GM18909 (cell line): ENCODE measurements at regions not wholly inside any gene's neighbourhood (a gene's known extent, or its start where the extent isn't known, plus 50 kb on each side); places are given as distances from the start of the nearest gene placed in this dataset.
"Not testable (repeated sequence)": the region's sequence is repeated elsewhere in the genome, so short reads cannot be mapped to it uniquely, and the experiment has no call there.

Source experiments
- ATAC-seq: cut with Tn5 transposase; IDR thresholded peaks from one replicate; pipeline ENCODE4 v1.9.1; 2021; ENCODE audit warnings: mild to moderate bottlenecking; ENCODE audit not compliant: unreplicated experiment, poor library complexity

GRCh38 chr13:23947893-23948292, 50.6 kb upstream of the C1QTNF9B start:
- no peak for ATAC-seq

GRCh38 chr13:23949200-23949599, 51.9 kb upstream of the C1QTNF9B start:
- ATAC-seq: no peak

DNA sequence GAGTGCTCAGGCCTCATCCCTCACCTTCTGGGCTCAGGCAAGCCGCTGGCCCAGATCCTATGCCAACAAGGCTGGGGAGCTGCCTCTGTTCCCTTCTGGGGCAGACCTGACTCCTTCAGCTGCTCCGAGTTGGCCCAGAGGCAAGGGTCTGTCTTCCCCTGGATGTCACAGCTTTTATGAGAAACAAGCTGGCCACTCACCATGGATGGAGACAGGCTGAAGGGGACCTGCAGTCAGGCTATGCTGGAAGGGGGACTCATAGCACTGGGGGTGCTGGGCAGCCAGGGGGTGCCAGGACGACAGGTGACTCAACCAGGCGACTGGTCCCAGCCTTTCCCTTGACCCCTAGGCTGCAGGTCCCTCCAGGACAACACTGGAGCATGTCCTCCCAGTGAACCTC, 52.4 kb upstream of the C1QTNF9B start:
- ATAC-seq: no peak

DNA sequence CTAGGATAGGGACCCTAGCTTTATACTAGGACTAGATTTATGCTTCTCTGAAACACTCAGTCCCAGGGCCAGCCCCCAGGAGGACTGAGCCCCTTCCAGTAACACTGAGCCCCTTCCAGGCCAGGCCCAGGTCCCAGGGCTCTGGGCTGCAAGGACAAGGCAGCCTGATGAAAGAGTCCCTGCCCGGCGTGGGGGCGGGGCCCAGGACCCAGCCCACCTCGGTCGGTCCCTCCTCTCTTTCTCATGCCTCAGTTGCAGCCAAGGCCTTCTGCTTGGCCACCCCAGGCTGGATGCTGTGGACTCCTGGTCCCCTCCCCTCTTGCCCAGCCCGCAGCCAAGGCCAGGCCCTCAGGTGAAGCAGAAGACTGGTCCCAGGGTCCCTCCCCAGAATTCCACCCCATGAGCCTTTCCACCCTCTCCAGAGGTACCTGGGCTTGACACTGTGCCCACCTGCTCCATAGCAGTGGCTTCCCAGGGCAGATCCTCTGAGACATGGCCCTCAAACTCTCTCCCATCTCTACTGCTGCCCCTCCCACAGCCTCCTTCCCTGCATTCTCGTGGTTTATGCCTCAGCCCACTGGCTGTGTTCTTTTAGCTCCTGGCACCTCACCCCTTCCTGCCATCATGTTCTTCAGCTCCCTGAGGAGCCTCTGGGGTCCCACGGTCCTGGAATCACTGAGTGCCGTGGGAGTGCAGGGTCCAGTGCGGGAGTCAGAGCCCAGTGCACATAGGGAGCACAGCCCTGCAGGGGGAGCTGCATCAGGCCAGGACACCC, 53.6 kb upstream of the C1QTNF9B start:
- ATAC-seq: no peak

DNA sequence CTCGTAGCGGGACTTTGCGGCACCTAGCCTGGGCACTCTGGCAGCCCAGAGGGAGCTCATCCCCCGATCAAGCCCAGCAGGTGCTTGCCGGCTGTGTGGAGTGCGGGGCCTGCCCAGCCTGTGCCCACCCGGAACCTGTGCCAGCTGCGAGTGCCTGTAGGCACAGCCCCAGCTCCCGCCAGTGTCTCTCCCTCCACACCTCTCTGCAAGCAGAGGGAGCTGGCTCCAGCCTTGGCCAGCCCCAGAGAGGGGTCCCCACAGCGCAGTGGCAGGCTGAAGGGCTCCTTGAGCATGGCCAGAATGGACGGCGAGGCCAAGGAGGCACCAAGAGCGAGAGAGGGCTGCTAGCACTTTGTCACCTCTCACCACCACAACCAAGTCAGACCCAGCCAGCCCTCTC, 55.5 kb upstream of the C1QTNF9B start:
- no peak for ATAC-seq

- ATAC-seq: no peak
These were observed 56.7 kb upstream of the C1QTNF9B start for GRCh38 chr13:23953860-23954512.

GRCh38 chr13:23955064-23955463, 57.8 kb upstream of the C1QTNF9B start:
- ATAC-seq: no peak

DNA sequence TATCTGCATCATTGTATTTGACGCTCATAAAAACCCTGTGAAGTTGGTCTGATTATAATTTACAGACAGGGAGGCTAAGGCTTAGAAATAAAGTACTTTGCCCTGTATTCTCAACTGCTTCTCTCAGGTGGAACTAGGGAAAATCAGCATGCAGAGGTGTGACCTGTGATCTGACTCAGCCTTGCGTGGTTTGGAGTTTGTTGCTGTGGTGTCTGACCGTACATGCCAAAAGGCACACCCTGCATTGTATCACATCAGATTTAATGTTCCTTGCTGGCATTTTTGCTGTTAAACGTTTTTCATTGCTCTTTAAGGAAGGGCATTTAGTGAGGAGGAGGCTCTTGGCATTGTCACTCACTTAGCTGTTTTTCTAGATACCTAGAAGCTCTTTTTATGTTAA, 58.8 kb upstream of the C1QTNF9B start:
- ATAC-seq: no peak

DNA sequence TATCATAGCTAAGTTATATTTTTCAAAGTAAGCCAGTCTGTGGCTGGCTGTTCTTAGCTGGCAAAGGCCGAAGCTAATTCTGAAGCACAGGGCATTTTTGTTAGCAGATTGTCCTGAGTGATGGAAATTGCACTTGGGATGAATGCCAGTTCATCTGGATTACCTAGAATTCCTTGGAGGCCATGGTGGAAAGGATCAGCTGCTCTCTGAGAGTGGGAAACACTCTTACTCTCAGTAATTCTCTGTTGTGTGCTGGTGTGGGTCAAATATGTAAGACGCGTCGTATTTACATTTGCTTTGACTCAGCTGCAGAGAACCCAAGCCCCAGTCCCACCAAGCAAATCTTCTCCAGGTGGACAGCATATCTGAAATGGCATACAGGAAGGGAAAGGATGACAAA, 60.7 kb upstream of the C1QTNF9B start:
- ATAC-seq: no peak

DNA sequence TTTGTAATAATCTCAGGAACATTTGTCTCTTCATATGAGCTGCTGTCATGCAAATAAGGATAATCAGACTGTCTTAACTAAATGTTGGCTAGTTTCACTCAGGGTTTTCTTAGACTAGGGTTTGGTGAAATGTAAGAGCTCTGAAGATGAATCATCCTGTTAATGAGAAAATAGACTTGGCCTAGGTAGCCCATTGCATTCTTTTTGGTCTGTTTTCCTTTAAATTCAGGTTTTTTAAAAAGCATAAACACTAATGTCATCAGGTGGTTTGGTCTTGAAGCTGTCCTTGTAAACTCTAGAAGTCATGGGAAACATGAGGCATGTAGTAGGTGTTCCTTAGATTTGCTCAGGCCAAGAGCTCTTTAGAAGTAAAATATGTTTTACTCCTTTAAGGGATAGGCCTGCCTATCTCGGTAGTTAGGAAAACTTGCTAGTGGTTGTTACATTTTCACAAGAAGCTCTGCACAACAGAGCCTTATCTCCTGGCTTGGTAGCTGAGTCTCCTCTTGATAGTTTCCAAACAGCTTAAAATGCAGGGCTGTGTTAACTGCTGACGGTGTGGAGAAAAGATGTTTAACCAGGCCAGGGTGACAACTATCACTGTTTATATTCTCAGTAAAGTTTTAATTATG, 62.0 kb upstream of the C1QTNF9B start:
- ATAC-seq: no peak

DNA sequence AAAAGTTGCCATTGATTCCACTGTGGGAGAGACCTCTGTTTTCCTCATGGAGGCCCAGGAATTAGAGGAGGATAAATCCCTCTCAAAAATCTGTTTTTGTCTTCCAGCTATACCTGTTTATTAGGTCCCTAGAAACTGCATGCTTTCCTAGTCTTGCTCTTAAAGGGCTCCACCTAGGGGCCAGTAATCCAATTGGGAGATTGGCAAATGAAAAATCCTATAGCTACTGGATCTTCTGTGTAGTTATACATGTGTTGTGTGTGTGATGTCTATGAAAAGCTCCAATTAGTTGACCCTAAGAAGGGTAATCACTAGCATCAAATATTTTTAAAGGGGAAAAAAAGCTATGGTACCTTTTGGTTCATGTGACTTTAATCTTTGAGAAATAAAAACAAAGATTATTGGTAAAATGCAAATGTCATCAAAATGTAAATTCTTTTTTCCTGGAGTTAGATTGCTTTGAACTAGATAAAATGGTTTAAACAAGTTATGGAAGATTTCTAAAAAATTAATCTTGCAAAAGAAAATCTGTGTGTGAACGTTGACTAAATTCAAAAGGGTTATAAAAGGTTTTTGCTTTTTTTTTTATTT, 63.4 kb upstream of the C1QTNF9B start:
- no peak for ATAC-seq

GRCh38 chr13:23963184-23963931, 66.1 kb upstream of the C1QTNF9B start:
- ATAC-seq: no peak

- no peak for ATAC-seq
These were observed 66.6 kb upstream of the C1QTNF9B start for GRCh38 chr13:23963947-23964346.

GRCh38 chr13:23965346-23965745, 68.0 kb upstream of the C1QTNF9B start:
- no peak for ATAC-seq

- no peak for ATAC-seq
These were observed 69.0 kb upstream of the C1QTNF9B start for GRCh38 chr13:23966221-23966690.

DNA sequence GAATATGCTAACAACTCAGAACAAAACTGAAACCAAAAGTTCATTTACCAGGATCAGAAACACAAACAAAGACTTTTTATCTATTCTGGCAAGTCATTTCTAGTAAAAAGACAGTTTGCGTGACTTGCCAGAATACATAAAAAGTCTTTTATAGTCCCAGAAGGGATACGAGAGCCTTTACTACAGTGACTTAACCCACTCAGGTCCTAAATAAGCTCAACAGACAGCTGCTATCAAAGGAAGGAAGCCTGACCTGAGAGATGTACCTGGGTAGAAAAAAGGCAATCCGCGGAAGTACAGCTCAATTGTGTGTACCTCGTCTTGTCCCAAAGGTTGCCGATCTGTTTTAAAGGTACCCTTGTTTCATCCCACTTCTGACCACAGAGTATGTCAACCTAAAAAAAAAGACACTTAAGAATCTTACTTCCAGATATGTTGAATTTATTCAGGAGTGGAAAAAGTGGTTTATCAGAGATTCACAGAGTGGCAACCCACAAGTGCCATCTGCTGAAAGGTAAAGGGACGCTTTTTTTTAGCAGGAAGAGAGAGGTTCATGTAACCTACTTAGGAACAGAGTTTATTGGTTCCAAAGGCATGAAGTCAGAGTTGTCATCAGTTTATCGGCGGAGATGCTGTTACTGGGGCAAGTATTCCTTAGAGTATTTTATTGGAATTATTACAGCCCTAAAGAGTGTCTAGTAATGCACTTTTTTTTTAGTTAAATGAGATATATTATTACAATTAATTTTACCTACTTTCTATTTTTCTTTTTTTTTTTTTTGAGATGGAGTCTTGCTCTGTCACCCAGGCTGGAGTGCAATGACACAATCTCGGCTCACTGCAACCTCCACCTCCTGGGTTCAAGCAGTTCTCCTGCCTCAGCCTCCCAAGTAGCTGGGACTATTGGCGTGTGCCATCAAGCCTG, 69.7 kb upstream of the C1QTNF9B start:
- no peak for ATAC-seq

- ATAC-seq: not testable (repeated sequence)
These were observed 70.5 kb upstream of the C1QTNF9B start for GRCh38 chr13:23967792-23968191.

DNA sequence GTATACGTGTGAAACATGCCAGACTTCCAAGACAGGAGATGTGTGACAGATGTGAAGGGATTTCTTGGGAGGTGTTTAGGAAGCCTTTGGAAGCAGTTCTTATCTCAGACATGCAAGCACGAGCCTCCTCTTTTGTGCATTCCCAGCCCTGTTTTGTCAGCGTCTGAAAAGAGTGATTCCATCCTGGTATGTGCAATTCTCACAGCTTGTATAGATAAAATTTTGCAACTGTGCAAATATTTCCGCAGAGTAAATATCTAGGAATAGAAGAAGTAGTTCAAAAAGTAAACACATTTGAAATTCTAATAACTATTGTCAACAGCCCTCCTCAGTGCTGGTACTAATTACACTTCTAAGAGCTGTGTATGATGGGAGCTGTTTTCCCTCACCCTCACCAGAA, 72.3 kb upstream of the C1QTNF9B start:
- ATAC-seq: no peak
